ENCODE measurements at regions not wholly inside any gene's neighbourhood (a gene's known extent, or its start where the extent isn't known, plus 50 kb on each side); places are given as distances from the start of the nearest gene placed in this dataset.
"Not testable (repeated sequence)": the region's sequence is repeated elsewhere in the genome, so short reads cannot be mapped to it uniquely, and the experiment has no call there.

DNA sequence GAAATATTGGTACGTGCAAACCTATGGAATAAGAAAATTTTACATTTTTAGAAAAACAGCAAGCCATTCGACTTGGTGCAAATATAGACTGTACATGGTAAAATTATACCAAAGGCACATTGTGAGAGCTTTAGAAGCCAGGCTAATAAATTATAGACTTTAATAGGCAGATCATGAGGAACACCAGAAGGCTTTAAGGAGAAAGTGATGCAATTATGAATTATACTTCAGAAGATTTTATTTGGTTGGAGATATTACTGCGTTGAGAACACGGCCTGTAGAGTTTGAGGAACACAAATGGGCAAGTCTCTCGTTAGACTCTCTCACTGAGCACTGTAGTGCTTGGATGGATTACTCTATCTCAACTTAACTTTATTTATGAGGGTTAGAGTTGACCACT is 141.7 kb downstream of the MACC1 start:
- no peak for DNase-seq
- no peak overlapping the region for H3K18ac ChIP-seq (ENCODE audit: low read length)

DNA sequence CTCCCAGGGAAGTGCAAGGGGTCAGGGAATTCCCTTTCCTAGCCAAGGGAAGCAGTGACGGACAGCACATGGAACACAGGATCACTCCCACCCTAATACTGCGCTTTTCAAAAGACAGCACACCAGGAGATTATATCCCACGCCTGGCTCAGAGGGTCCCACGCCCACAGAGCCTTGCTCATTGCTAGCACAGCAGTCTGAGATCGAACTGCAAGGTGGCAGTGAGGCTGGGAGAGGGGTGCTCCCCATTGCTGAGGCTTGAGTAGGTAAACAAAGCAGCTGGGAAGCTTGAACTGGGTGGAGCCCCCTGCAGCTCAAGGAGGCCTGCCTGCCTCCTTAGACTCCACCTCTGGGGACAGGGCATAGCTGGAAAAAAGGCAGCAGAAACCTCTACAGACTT is 149.2 kb downstream of the MACC1 start:
- not testable (repeated sequence) for H4K91ac ChIP-seq (ENCODE audit: low read depth, low read length); H2BK120ac ChIP-seq (ENCODE audit: insufficient read depth, low read length, poor library complexity); H3K14ac ChIP-seq (ENCODE audit: low read length); H4K12ac ChIP-seq (ENCODE audit: low read depth, low read length); H3K4me2 ChIP-seq (ENCODE audit: low read length); H3K23ac ChIP-seq (ENCODE audit: low read length); H2BK5ac ChIP-seq (ENCODE audit: low read depth, low read length, poor library complexity); H3K9me3 ChIP-seq (ENCODE audit: insufficient read depth, low read depth, low read length); H3K4ac ChIP-seq (ENCODE audit: low read depth, low read length); H2AFZ ChIP-seq (ENCODE audit: insufficient read depth, low read length, poor library complexity); H3K79me2 ChIP-seq (ENCODE audit: control insufficient read depth, insufficient read depth, low read length, poor library complexity); H3K27me3 ChIP-seq (ENCODE audit: insufficient read depth, low read length); H3K27ac ChIP-seq (ENCODE audit: low read depth, low read length); H4K8ac ChIP-seq (ENCODE audit: low read depth, low read length); H2AK5ac ChIP-seq (ENCODE audit: low read length); H3K4me3 ChIP-seq (ENCODE audit: low read depth, low read length); H3K9ac ChIP-seq (ENCODE audit: low read length); H3K4me1 ChIP-seq (ENCODE audit: control insufficient read depth in 1 of 2, insufficient read depth in 2 of 2, low read length in 2 of 2); H2BK12ac ChIP-seq (ENCODE audit: low read length); H3K18ac ChIP-seq (ENCODE audit: low read length); DNase-seq; H3K79me1 ChIP-seq (ENCODE audit: low read length); H3K36me3 ChIP-seq (ENCODE audit: control insufficient read depth in 1 of 2, insufficient read depth in 2 of 2, low read length in 2 of 2)
- no CpG with 5 or more reads among the region's 5 CpGs for WGBS (ENCODE audit: extremely low coverage, insufficient coverage, insufficient read length)

More for the DNA sequence above, 141.7 kb downstream of the MACC1 start:
- Histone ChIP-seq H3K4me2 (ENCODE audit: low read length) (no peak overlapping the region), H4K12ac (ENCODE audit: low read depth, low read length) (no peak overlapping the region), H2AK5ac (ENCODE audit: low read length) (no peak overlapping the region), H3K79me2 (ENCODE audit: control insufficient read depth, insufficient read depth, low read length, poor library complexity) (no peaks in the 10 kb centered on the region), H3K4ac (ENCODE audit: low read depth, low read length) (no peak overlapping the region), H2BK5ac (ENCODE audit: low read depth, low read length, poor library complexity) (no peak overlapping the region), H3K4me3 (ENCODE audit: low read depth, low read length) (no peak overlapping the region), H4K8ac (ENCODE audit: low read depth, low read length) (no peak overlapping the region), H3K14ac (ENCODE audit: low read length) (no peak overlapping the region), H2AFZ (ENCODE audit: insufficient read depth, low read length, poor library complexity) (no peak overlapping the region), H3K23ac (ENCODE audit: low read length) (no peak overlapping the region), H3K9ac (ENCODE audit: low read length) (no peak overlapping the region), H3K27ac (ENCODE audit: low read depth, low read length) (no peak overlapping the region), H3K4me1 (ENCODE audit: control insufficient read depth in 1 of 2, insufficient read depth in 2 of 2, low read length in 2 of 2) (no peaks in the 10 kb centered on the region), H3K36me3 (ENCODE audit: control insufficient read depth in 1 of 2, insufficient read depth in 2 of 2, low read length in 2 of 2) (no peaks in the 10 kb centered on the region), H3K27me3 (ENCODE audit: insufficient read depth, low read length) (no peaks in the 10 kb centered on the region), H2BK12ac (ENCODE audit: low read length) (no peak overlapping the region), H3K9me3 (ENCODE audit: insufficient read depth, low read depth, low read length) (no peaks in the 10 kb centered on the region), H3K79me1 (ENCODE audit: low read length) (no peaks in the 10 kb centered on the region), H2BK120ac (ENCODE audit: insufficient read depth, low read length, poor library complexity) (no peak overlapping the region), H4K91ac (ENCODE audit: low read depth, low read length) (no peak overlapping the region)
- no CpG with 5 or more reads among the region's 5 CpGs for WGBS (ENCODE audit: extremely low coverage, insufficient coverage, insufficient read length)

DNA sequence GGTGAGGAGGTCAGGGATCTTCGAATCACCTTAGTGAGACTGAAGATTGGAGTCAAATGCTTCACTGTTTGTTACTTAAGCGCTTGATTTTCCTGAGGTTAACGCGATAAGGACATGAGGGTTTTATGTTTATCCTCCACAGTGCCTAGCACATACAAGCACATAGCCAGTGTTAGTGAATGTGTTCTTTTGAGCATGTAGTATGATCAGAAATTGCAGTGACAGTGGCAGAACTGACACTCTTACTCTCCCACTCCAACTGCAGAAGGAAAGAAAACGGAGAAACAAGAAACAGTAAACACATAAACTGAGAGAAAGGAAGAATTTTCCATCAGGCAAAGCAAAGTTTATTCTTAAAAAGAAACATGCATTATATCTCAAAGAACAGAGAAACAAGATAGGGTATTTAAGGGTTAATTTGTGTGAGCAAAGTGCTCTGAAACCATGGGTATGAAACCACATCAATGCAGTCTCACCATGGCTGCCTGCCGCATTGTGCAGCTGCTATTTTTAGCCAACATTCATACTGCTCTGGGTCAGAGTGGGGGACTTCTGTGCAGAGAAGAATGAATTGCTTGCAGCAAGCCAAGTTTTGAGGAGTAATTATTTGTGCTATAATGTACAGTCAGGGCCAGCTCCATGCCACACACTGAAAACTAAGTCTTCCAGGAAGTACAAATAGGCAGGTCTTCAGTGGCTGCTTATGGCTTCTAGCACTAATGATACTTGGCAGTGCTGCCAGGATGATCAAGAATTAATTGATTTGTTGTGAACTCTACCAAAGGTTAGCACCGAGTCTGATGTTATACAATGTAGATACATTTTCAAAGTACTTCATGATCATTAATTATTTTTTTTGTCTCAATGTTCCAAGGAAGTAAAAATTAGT is 152.0 kb downstream of the MACC1 start:
- no peak overlapping the region for H3K4ac ChIP-seq (ENCODE audit: low read depth, low read length)
- H3K4me2 ChIP-seq (ENCODE audit: low read length): no peak overlapping the region
- no peak overlapping the region for H3K27ac ChIP-seq (ENCODE audit: low read depth, low read length)
- H2BK12ac ChIP-seq (ENCODE audit: low read length): no peak overlapping the region
- H4K91ac ChIP-seq (ENCODE audit: low read depth, low read length): no peak overlapping the region
- no peak overlapping the region for H2BK5ac ChIP-seq (ENCODE audit: low read depth, low read length, poor library complexity)
- no peak overlapping the region for H2AFZ ChIP-seq (ENCODE audit: insufficient read depth, low read length, poor library complexity)
- no peak overlapping the region for H3K14ac ChIP-seq (ENCODE audit: low read length)
- no peak for DNase-seq
- no peak overlapping the region for H3K18ac ChIP-seq (ENCODE audit: low read length)
- H3K79me1 ChIP-seq (ENCODE audit: low read length): no peaks in the 10 kb centered on the region
- no peak overlapping the region for H3K23ac ChIP-seq (ENCODE audit: low read length)
- H3K27me3 ChIP-seq (ENCODE audit: insufficient read depth, low read length): no peaks in the 10 kb centered on the region
- peaks cover 0 to 6% of the 10 kb centered on the region in 2 experiments for H3K36me3 ChIP-seq (ENCODE audit: control insufficient read depth in 1 of 2, insufficient read depth in 2 of 2, low read length in 2 of 2)
- no peak overlapping the region for H4K12ac ChIP-seq (ENCODE audit: low read depth, low read length)
- H2AK5ac ChIP-seq (ENCODE audit: low read length): no peak overlapping the region
- peaks cover 0 to 5% of the 10 kb centered on the region in 2 experiments for H3K4me1 ChIP-seq (ENCODE audit: control insufficient read depth in 1 of 2, insufficient read depth in 2 of 2, low read length in 2 of 2)
- H3K79me2 ChIP-seq (ENCODE audit: control insufficient read depth, insufficient read depth, low read length, poor library complexity): no peaks in the 10 kb centered on the region
- H2BK120ac ChIP-seq (ENCODE audit: insufficient read depth, low read length, poor library complexity): no peak overlapping the region
- no CpG with 5 or more reads among the region's 7 CpGs for WGBS (ENCODE audit: extremely low coverage, insufficient coverage, insufficient read length)
- no peak overlapping the region for H3K4me3 ChIP-seq (ENCODE audit: low read depth, low read length)
- no peak overlapping the region for H3K9ac ChIP-seq (ENCODE audit: low read length)
- peaks cover 5% of the 10 kb centered on the region for H3K9me3 ChIP-seq (ENCODE audit: insufficient read depth, low read depth, low read length)
- H4K8ac ChIP-seq (ENCODE audit: low read depth, low read length): no peak overlapping the region

DNA sequence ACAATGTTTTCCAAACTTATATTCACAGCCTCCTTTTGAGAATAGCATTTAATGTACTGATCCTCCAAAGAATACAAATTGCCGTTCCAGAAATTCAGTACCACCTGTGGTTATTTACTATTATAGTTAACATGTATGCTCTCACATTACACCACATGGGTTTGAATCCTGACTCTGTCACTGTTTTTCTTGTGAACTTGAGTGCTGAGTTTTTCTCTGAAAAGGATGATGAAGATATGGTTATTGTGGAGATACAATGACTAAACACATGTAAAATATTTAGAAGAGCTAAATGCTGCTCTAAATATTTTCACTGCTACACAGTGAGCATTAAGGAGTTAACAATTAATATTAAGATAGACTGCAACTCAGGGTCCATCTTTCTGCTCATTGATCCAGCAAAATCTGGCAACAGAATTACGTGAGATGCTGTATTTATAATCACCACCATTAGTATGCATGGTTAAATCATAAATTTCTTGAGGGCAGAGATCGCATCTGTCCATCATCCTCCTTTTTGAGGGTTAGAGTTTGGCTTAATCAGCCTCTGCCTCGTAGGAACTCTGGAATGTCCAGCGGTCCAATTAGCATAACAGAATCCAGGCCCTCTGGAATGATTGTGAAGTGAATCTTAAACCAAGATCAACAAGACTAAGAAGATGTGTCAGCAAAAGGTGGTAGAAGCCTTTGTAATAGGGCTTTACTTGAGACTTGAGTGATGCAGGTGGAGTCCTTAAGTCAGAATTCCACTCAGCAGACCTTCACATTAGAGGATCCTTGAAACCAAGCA is 152.8 kb downstream of the MACC1 start:
- no peak overlapping the region for H2AK5ac ChIP-seq (ENCODE audit: low read length)
- no peak overlapping the region for H2BK12ac ChIP-seq (ENCODE audit: low read length)
- no peak overlapping the region for H2AFZ ChIP-seq (ENCODE audit: insufficient read depth, low read length, poor library complexity)
- no peaks in the 10 kb centered on the region for H3K79me2 ChIP-seq (ENCODE audit: control insufficient read depth, insufficient read depth, low read length, poor library complexity)
- H3K23ac ChIP-seq (ENCODE audit: low read length): no peak overlapping the region
- H3K9ac ChIP-seq (ENCODE audit: low read length): no peak overlapping the region
- H3K4me3 ChIP-seq (ENCODE audit: low read depth, low read length): no peak overlapping the region
- peak; percentile 3 to 12 for DNase-seq
- H2BK5ac ChIP-seq (ENCODE audit: low read depth, low read length, poor library complexity): no peak overlapping the region
- peaks cover 5% of the 10 kb centered on the region for H3K9me3 ChIP-seq (ENCODE audit: insufficient read depth, low read depth, low read length)
- H3K27me3 ChIP-seq (ENCODE audit: insufficient read depth, low read length): no peaks in the 10 kb centered on the region
- no peak overlapping the region for H4K12ac ChIP-seq (ENCODE audit: low read depth, low read length)
- no peak overlapping the region for H2BK120ac ChIP-seq (ENCODE audit: insufficient read depth, low read length, poor library complexity)
- peaks cover 0 to 5% of the 10 kb centered on the region in 2 experiments for H3K4me1 ChIP-seq (ENCODE audit: control insufficient read depth in 1 of 2, insufficient read depth in 2 of 2, low read length in 2 of 2)
- H3K79me1 ChIP-seq (ENCODE audit: low read length): no peaks in the 10 kb centered on the region
- no peak overlapping the region for H3K18ac ChIP-seq (ENCODE audit: low read length)
- no CpG with 5 or more reads among the region's 5 CpGs for WGBS (ENCODE audit: extremely low coverage, insufficient coverage, insufficient read length)
- H4K91ac ChIP-seq (ENCODE audit: low read depth, low read length): no peak overlapping the region
- H3K36me3 ChIP-seq (ENCODE audit: control insufficient read depth in 1 of 2, insufficient read depth in 2 of 2, low read length in 2 of 2): peaks cover 0 to 6% of the 10 kb centered on the region in 2 experiments
- H3K27ac ChIP-seq (ENCODE audit: low read depth, low read length): no peak overlapping the region
- H3K14ac ChIP-seq (ENCODE audit: low read length): no peak overlapping the region
- H4K8ac ChIP-seq (ENCODE audit: low read depth, low read length): no peak overlapping the region
- H3K4me2 ChIP-seq (ENCODE audit: low read length): no peak overlapping the region
- no peak overlapping the region for H3K4ac ChIP-seq (ENCODE audit: low read depth, low read length)
